ENCODE measurements at regions not wholly inside any gene's neighbourhood (a gene's known extent, or its start where the extent isn't known, plus 50 kb on each side); places are given as distances from the start of the nearest gene placed in this dataset.
"Not testable (repeated sequence)": the region's sequence is repeated elsewhere in the genome, so short reads cannot be mapped to it uniquely, and the experiment has no call there.

GRCh38 chr18:34352385-34353163 lies 127.9 kb upstream of the NOL4 start:
- DNase-seq, result peak; percentile 76

DNA sequence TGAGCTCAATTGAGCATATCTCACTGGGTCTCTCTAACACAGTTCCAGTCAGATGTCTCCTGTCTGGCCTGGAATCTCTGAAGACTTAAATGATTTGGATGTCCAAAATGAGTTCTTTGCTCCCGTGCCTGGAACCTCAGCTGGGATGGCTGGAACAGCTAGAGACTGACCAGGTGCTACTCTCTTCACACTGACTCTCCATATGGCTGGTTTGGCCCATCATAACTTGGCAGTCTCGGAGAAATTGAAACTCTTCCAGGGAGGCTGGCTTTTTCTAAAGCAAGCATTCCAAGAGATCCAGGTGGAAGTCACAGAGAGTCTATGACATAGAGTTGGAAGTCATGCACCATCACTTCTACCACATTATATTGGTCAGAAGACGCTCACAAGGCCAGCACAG lies 129.6 kb upstream of the NOL4 start:
- DNase-seq, result no peak

GRCh38 chr18:34357944-34358580 lies 133.3 kb upstream of the NOL4 start:
- DNase-seq, result no peak

- no peak for DNase-seq
These were observed 134.2 kb upstream of the NOL4 start for GRCh38 chr18:34358923-34359322.

- no peak for DNase-seq
These were observed 140.0 kb upstream of the NOL4 start for GRCh38 chr18:34364699-34365098.

DNA sequence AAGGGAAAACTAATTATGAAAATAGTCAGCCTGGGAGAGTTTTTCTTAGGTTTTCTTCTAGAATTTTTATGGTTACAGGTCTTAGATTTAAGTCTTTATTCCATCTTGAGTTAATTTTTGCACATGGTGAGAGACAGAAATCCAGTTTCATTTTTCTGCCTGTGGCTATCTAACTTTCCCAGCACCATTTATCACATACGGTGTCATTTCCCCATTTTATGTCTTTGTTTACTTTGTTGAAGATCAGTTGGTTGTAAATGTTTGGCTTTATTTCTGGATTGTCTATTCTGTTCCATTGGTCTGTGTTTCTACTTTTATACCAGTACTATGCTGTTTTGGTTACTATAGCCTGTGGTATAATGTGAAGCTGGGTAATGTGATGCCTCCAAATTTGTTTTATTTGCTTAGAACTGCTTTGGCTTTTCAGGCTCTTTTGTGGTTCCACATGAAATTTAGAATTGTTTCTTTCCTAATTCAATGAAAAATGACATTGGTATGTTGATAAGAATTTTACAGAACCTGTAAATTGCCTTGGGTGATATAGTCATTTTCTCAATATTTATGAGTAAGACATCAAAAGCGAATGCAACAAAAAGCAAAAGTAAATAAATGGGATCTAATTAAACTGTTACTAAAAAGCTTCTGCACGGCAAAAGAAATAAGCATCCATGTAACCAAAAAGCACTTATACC lies 146.1 kb upstream of the NOL4 start:
- DNase-seq, result no peak

GRCh38 chr18:34380326-34380725 lies 155.6 kb upstream of the NOL4 start:
- DNase-seq, result no peak

DNA sequence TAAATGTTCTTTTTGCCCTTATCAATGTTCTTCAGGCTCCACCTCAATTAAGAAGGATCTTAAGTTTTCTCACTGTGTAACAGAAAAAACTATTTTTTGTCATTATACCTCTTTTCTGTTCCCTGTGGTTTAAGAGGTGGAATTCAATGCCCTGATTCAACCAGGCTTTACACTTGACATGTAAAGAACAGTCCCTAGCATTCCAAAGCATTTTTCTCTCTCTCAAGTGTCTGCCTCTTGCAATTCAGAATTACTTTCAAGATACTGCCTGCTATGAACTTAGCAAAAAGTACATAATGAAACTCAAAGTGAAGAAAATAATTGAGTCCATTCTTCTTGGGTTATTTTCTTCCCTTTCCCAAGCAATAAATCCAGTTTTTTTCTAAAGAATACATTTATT lies 160.6 kb upstream of the NOL4 start:
- no peak for DNase-seq

DNA sequence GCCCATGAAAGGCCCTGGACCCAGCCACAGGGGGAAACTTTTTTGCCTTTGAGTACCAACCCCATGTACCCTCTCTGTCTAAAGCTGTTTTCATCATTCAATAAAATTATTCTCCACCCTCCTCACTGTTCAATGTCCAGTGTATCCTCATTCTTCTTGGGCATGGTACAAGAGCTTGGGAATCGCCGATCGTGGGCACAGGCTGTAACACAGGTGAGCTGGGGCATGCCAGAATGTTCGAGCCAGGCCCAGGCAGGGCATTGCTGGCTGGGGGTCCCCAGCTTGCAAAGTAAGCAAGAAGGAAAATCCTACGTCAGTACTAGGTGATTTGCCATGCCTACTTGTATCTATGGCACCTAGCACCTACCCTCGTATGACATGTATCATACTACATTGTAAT lies 162.1 kb upstream of the NOL4 start:
- DNase-seq, result no peak

- peak; percentile 24 for DNase-seq
These were observed 172.7 kb upstream of the NOL4 start for GRCh38 chr18:34397286-34397896.

GRCh38 chr18:34399892-34400291 lies 175.2 kb upstream of the NOL4 start:
- no peak for DNase-seq

- no peak for DNase-seq
These were observed 176.1 kb upstream of the NOL4 start for GRCh38 chr18:34400834-34401233.

- DNase-seq, result no peak
These were observed 177.1 kb upstream of the NOL4 start for GRCh38 chr18:34401775-34402174.

DNA sequence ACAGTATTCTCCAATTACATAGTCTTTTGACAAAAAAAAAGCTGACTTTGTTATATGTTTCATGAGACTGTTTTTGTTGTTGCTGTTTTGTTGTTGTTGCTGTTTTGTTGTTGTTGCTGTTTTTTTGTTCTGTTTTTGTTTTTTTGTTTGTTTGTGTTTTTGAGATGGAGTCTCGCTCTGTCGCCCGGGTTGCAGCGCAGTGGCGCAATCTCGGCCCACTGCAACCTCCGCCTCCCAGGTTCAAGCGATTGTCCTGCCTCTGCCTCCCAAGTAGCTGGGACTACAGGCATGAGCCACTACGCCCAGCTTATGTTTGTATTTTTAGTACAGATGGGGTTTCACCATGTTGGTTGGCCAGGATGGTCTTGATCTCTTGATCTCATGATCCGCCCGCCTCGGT lies 182.8 kb upstream of the NOL4 start:
- not testable (repeated sequence) for DNase-seq

DNA sequence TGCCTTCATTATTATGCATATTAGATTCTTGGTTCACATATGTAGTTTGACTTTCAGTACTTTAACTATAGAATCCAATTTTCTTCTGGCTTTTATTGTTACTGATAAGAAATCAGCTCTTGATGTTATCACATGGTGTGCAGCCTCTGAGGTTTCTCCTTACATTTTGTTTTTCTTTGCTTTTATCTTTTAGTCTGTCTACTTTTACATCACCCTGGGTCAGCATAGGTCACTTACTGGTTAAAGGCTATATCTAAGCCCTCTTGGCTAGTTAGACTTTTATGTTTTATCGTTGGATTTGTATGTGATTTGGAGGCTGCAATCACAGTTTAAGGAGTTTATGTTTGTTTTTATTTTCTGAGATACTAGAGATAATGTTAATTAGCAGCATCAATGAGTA lies 187.2 kb upstream of the NOL4 start:
- no peak for DNase-seq

- no peak for DNase-seq
These were observed 206.3 kb upstream of the NOL4 start for GRCh38 chr18:34431042-34431441.

- DNase-seq, result no peak
These were observed 219.9 kb upstream of the NOL4 start for GRCh38 chr18:34444622-34445021.

- DNase-seq, result no peak
These were observed 223.9 kb upstream of the NOL4 start for GRCh38 chr18:34448662-34449061.

- no peak for DNase-seq
These were observed 233.0 kb upstream of the NOL4 start for GRCh38 chr18:34457761-34458160.

- DNase-seq, result no peak
These were observed 233.8 kb upstream of the NOL4 start for GRCh38 chr18:34458410-34458977.

DNA sequence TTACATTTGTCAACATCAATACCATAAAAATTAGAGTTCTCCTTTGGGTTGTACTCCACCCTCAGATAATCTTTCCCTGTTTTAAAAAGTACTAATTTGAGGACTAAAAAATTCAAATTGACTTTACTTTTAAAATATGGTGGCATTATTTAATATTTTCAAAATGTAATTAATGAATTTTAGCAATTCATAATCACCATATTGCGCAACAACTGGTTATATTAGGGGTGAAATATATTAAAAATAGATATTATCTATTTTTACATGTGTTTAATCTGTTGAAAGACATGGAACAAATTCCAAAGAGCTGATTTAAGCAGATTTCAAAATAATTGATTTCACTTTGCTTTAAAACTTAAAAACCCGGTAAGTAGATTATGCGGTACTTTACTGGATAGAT lies 236.6 kb upstream of the NOL4 start:
- DNase-seq, result no peak

DNA sequence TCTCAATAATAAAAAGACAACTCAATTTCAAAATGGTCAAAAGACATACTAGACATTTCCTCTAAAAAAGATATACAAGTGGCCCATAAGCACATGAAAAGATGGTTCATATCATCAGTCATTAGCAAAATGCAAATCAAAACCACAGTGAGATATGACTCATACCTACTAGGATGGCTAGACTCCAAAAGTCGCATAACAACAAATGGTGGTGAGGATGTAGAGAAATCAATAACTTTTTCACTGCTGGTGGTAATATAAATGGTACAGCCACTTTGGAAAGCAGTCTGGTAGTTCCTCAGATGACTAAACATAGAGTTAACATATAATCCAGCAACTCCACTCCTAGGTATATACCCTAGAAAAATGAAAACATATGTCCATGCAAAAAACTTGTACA lies 242.3 kb upstream of the NOL4 start:
- no peak for DNase-seq

DNA sequence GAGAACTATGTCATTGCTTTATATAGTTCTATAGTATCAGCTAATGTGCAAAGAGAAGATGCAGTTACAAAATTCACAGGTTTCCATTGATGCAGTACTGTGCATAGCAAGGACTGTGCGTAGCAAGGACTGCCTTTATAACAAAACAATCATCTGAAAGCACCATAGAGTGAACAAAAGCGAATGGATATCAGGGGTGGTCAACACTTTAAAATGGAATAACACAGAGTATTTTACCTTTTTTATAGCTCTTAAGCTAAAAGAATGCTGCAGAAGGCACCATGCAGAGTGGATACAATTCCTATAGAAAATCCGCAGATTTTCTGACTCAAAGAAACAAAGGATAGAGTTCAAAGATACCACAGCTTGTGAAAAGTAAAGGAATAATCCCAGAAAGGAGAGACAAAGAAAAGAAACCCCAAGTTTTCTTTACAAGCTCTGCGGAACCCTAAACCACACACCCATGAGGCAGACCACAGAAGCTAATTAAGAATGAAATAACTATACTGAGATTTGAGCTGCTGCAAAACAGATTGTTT lies 229.9 kb upstream of the DTNA start:
- DNase-seq, result no peak
